Heart right ventricle (tissue), 16 donors: ENCODE measurements at regions not wholly inside any gene's neighbourhood (a gene's known extent, or its start where the extent isn't known, plus 50 kb on each side); places are given as distances from the start of the nearest gene placed in this dataset.

Experiments used
- ATAC-seq, 8 donors: fragments of 200-7000 bp; cut with Tn5 transposase; one replicate each; pipeline ENCODE4 v1.9.1; 2020; ENCODE audit warnings: mild to moderate bottlenecking in 8 of 8, moderate library complexity in 8 of 8, moderate number of reproducible peaks in 1 of 8
- DNase-seq, 2 donors: peaks; one replicate each; pipeline ENCODE4 v3.0.0-alpha.2; 2020
- H3K27ac ChIP-seq, 10 donors: fragments of 200-600 bp; sonication (generic) in 2 of 10; one replicate each; pipeline versions ENCODE4 v1.5.0 to v1.8.0; 2020 to 2022; ENCODE audit warnings: mild to moderate bottlenecking in 3 of 10
- H3K27me3 ChIP-seq, 7 donors: fragments of 200-600 bp; one replicate each; pipeline ENCODE4 v1.8.0; 2021 to 2022; ENCODE audit warnings: mild to moderate bottlenecking in 2 of 7
- H3K36me3 ChIP-seq, 9 donors: fragments of 200-600 bp; sonication (generic) in 1 of 9; one replicate each; pipeline versions ENCODE4 v1.5.0 to v1.8.0; 2020 to 2022; ENCODE audit warnings: mild to moderate bottlenecking in 2 of 9
- H3K4me1 ChIP-seq, 9 donors: fragments of 200-600 bp; sonication (generic) in 1 of 9; one replicate each; pipeline versions ENCODE4 v1.5.0 to v1.8.0; 2020 to 2022; ENCODE audit warnings: mild to moderate bottlenecking in 4 of 9
- H3K4me3 ChIP-seq, 10 donors: fragments of 200-600 bp; sonication (generic) in 2 of 10; one replicate each; pipeline versions ENCODE4 v1.5.0 to v1.8.0; 2020 to 2022; ENCODE audit warnings: mild to moderate bottlenecking in 7 of 10, moderate library complexity in 2 of 10
- H3K9me3 ChIP-seq, 11 donors: fragments of 200-600 bp in 10 of 11; sonication (generic) in 2 of 11; one replicate each; pipeline versions ENCODE4 v1.5.0 to v1.8.0; 2013 to 2022; ENCODE audit warnings: mild to moderate bottlenecking in 2 of 11, control low read depth in 1 of 11, moderate library complexity in 1 of 11
- CTCF ChIP-seq, 9 donors: fragments of 200-600 bp; sonication (generic) in 2 of 9; IDR thresholded peaks; one replicate each; pipeline versions ENCODE4 v1.5.0 to v1.8.0; 2021 to 2022; ENCODE audit warnings: antibody characterized with exemption in 9 of 9, mild to moderate bottlenecking in 5 of 9, moderate library complexity in 1 of 9
- WGBS, 2 donors: extraction: QIAGEN DNeasy Blood & Tissue Kit; methylation state at CpG; one replicate each; pipeline ENCODE4 v1.1.7; 2013; ENCODE audit warnings: inconsistent platforms in 1 of 2; 5-methylcytosine and 5-hydroxymethylcytosine counted together
- intact Hi-C, 10 donors: fragments of 100-400 bp; cut with DNase I; formaldehyde crosslinking; loops; one replicate each; pipeline versions ENCODE4 v1.11.1 to v1.14.2; 2022
- donor health status: Arrhythmogenic right ventricular cardiomyopathy.
- donor health status: ischemic (EF 13 %, LVEDD 7.1; RV severe dilation, severe dysfunction).
- donor health status: healthy with polysubstance abuse.
- donor health status: DM: no; HTN: yes; CAD: no.
- donor health status: DM: no; HTN: no; CAD: no.
- donor health status: ischemic (EF 25% LVEDD 6.9; RV normal size, moderate dysfunction).
- donor health status: ischemic (EF 25% LVEDD 5.7; RV mildly dilated, moderate dysfunction).
- donor health status: healthy.
- donor health status: DM: yes; HTN: yes; CAD: no.
- donor health status: Ischemic cardiomyopathy.
- donor health status: ischemic (EF 35%, LVEDD 5.7; RV mildly dilated, moderate dysfunction).
- donor health status: nonischemic (EF 11% LVEDD 7.7; RV severe dilation, severe dysfunction).
- donor health status: DM: yes; HTN: yes; CAD: no.
- donor health status: PGD.
- donor health status: ischemic (EF 29% LVEDD 5.4; RV normal size, mild dysfunction).
- donor health status: nonischemic (EF 23%, LVEDD 6.1; RV moderate dilation, normal function).

DNA sequence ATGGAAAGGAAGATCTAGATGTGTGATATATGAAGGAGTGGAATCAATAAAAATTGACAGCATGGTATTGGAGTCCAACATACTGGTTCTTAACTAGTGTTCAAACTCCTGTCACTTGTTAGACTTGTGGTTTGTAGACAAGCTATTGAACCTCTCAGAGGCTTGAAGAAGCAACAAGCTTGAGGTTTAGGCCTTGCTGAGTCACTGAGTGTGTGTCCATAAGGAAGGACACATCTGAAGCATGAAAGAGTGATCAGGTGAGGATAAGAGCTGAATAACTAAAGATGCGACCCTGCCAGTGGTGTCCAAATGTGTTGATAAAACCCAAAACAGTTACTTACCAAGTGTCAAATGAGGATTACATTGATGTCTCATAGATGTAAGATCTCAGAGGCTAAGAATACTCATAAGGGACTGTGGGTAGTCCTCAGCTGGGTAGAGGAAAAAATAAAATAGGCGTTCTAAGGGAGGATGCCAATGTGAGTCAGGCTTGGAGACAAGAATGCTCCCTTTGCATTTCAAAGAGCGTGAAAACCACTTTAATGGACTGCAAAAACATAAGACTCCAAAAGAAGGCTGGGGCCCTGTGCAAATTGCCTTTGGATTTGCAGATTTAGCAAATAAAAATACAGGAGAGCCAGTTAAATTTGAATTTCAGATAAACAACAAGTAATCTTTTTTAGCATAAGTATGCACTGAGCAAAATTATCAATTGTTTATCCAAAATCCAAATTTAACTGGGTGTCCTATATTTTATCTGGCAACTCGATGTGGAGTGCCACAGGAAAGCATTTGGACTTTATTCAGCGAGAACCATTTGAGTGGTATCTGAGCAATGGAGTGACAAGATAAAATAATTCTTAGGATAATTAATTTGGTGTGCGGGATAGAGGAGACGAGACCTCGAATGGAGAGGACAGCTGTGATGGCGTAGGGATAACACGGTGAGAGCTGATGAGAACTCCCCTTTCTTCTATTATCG, 757.3 kb upstream of the WWC1 start:
- DNase-seq (no peak), ATAC-seq (no peak)
- H3K27me3 ChIP-seq, result no peaks in the 10 kb centered on the region
- intact Hi-C loops, result no loop called here
- no peaks in the 10 kb centered on the region for H3K4me1 ChIP-seq
- no peak overlapping the region for H3K4me3 ChIP-seq
- WGBS, 2 donors, result 75 to 81% methylated on average over 11 of the region's 11 CpGs
- H3K9me3 ChIP-seq, result peaks cover 0 to 6% (median 0%) of the 10 kb centered on the region in 11 donors
- no peaks in the 10 kb centered on the region for H3K36me3 ChIP-seq
- TF ChIP-seq CTCF (IDR thresholded peaks at IDR 0.05), result no peak
- no peak overlapping the region for H3K27ac ChIP-seq

DNA sequence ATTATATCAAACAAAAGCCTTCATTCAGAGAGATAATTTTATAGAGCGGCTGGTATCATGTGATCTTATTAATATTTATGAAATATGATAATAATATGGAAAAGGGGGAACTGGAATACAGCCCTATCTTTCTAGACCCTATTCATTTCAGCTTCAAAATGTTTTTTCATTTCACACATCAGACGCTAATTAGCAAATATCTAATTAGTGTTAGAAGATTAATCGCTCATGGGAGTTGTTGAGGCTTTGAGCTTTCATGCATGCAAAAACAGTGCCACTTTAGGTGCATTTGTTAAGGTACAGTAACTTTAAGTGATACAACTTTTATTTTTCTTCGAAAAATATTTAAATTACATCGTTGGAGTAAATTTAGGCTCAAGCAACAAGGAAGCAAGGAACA, 751.7 kb upstream of the WWC1 start:
- intact Hi-C loops, result no loop called here
- no peak for DNase-seq
- peaks cover 0 to 6% (median 0%) of the 10 kb centered on the region in 11 donors for H3K9me3 ChIP-seq
- no peak for TF ChIP-seq CTCF (IDR thresholded peaks at IDR 0.05)
- WGBS, 2 donors, result 87 to 91% methylated on average over 5 of the region's 5 CpGs
- no peak overlapping the region for H3K4me3 ChIP-seq
- H3K4me1 ChIP-seq, result no peaks in the 10 kb centered on the region
- H3K36me3 ChIP-seq, result no peaks in the 10 kb centered on the region
- ATAC-seq, result no peak
- H3K27me3 ChIP-seq, result no peaks in the 10 kb centered on the region
- no peak overlapping the region for H3K27ac ChIP-seq

DNA sequence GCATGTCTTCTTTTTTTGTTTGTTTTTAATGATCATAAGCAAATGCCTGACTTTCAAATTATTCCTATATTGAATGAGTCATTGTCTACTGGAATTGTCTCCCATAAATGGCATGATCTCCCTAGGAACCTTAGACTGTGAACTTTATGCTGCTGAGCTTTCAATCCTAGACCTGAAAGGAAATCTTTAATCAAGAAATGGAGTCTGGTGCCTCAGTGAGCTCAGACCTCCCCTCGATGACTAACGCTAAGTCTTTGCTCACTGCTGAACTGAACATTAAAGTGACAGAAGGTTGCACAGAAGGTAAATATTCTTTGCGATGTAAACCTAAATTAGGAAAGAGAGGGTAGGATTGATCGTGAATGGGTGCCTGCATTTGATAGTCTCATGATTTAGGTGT, 745.2 kb upstream of the WWC1 start:
- WGBS, 2 donors, result 92 to 94% methylated on average over 4 of the region's 4 CpGs
- TF ChIP-seq CTCF (IDR thresholded peaks at IDR 0.05), result no peak
- H3K36me3 ChIP-seq, result no peaks in the 10 kb centered on the region
- DNase-seq (no peak), ATAC-seq (no peak)
- no peaks in the 10 kb centered on the region for H3K27me3 ChIP-seq
- H3K9me3 ChIP-seq, result peaks cover 0 to 2% (median 0%) of the 10 kb centered on the region in 11 donors
- intact Hi-C loops, result no loop called here
- H3K4me1 ChIP-seq, result no peaks in the 10 kb centered on the region
- H3K27ac ChIP-seq, result no peak overlapping the region
- H3K4me3 ChIP-seq, result no peak overlapping the region

GRCh38 chr5:167552356-167552755, 739.1 kb upstream of the WWC1 start:
- ATAC-seq (no peak), DNase-seq (no peak)
- intact Hi-C loops, result no loop called here
- no peak overlapping the region for H3K4me3 ChIP-seq
- no peak for TF ChIP-seq CTCF (IDR thresholded peaks at IDR 0.05)
- no peaks in the 10 kb centered on the region for H3K36me3 ChIP-seq
- peaks cover 0 to 4% (median 0%) of the 10 kb centered on the region in 7 donors for H3K27me3 ChIP-seq
- no peaks in the 10 kb centered on the region for H3K9me3 ChIP-seq
- H3K4me1 ChIP-seq, result no peaks in the 10 kb centered on the region
- H3K27ac ChIP-seq, result no peak overlapping the region
- WGBS, 2 donors, result 92 to 93% methylated on average over 5 of the region's 5 CpGs
